ENCODE measurements at regions not wholly inside any gene's neighbourhood (a gene's known extent, or its start where the extent isn't known, plus 50 kb on each side); places are given as distances from the start of the nearest gene placed in this dataset.

- no peak for DNase-seq
Measured at GRCh38 chr18:61756244-61756643, 136.6 kb downstream of the RNF152 start.

- no peak for DNase-seq
Measured at GRCh38 chr18:61755555-61755954, 137.3 kb downstream of the RNF152 start.

- no peak for DNase-seq
Measured at GRCh38 chr18:61754039-61754583, 138.7 kb downstream of the RNF152 start.

- no peak for DNase-seq
Measured at GRCh38 chr18:61753373-61753772, 139.4 kb downstream of the RNF152 start.

GRCh38 chr18:61752973-61753372 lies 139.8 kb downstream of the RNF152 start:
- DNase-seq, result no peak

GRCh38 chr18:61750840-61751668 lies 141.8 kb downstream of the RNF152 start:
- DNase-seq, result no peak

- no peak for DNase-seq
Measured at GRCh38 chr18:61749546-61749945, 143.3 kb downstream of the RNF152 start.

- DNase-seq, result no peak
Measured at GRCh38 chr18:61749031-61749430, 143.8 kb downstream of the RNF152 start.

- DNase-seq, result no peak
Measured at GRCh38 chr18:61748004-61748403, 144.8 kb downstream of the RNF152 start.

- no peak for DNase-seq
Measured at GRCh38 chr18:61743775-61744531, 148.9 kb downstream of the RNF152 start.

- DNase-seq, result peak; percentile 30
Measured at GRCh38 chr18:61742565-61743429, 150.0 kb downstream of the RNF152 start.

GRCh38 chr18:61741881-61742454 lies 150.8 kb downstream of the RNF152 start:
- no peak for DNase-seq

GRCh38 chr18:61738488-61738887 lies 154.3 kb downstream of the RNF152 start:
- DNase-seq, result peak; percentile 91

GRCh38 chr18:61738042-61738441 lies 154.8 kb downstream of the RNF152 start:
- no peak for DNase-seq

GRCh38 chr18:61736133-61736532 lies 156.7 kb downstream of the RNF152 start:
- no peak for DNase-seq

- no peak for DNase-seq
Measured at GRCh38 chr18:61735564-61736102, 157.2 kb downstream of the RNF152 start.

GRCh38 chr18:61734396-61734795 lies 158.4 kb downstream of the RNF152 start:
- no peak for DNase-seq

- DNase-seq, result no peak
Measured at GRCh38 chr18:61732854-61733253, 160.0 kb downstream of the RNF152 start.

- DNase-seq, result no peak
Measured at GRCh38 chr18:61731693-61732376, 161.0 kb downstream of the RNF152 start.

GRCh38 chr18:61731178-61731577 lies 161.6 kb downstream of the RNF152 start:
- no peak for DNase-seq

- no peak for DNase-seq
Measured at GRCh38 chr18:61729322-61729721, 163.5 kb downstream of the RNF152 start.

Data from MV-4-11 (cell line).